OCI-LY1 (cell line): ENCODE measurements at regions not wholly inside any gene's neighbourhood (a gene's known extent, or its start where the extent isn't known, plus 50 kb on each side); places are given as distances from the start of the nearest gene placed in this dataset.

Experiments
- CTCF ChIP-seq: fragments of 200-600 bp; sonication (generic), shearing (Covaris generic); IDR thresholded peaks from 2 replicates; pipeline ENCODE4 v1.5.1; 2017; ENCODE audit warnings: mild to moderate bottlenecking, antibody characterized with exemption, low read length, moderate library complexity, mixed read lengths
- EZH2 ChIP-seq: fragments of 200-600 bp; sonication (generic), shearing (Covaris generic); IDR thresholded peaks from 2 replicates; pipeline ENCODE4 v1.8.0; 2017; ENCODE audit warnings: borderline replicate concordance, mixed run types, mild to moderate bottlenecking, antibody characterized with exemption, low read length, moderate library complexity, mixed read lengths

DNA sequence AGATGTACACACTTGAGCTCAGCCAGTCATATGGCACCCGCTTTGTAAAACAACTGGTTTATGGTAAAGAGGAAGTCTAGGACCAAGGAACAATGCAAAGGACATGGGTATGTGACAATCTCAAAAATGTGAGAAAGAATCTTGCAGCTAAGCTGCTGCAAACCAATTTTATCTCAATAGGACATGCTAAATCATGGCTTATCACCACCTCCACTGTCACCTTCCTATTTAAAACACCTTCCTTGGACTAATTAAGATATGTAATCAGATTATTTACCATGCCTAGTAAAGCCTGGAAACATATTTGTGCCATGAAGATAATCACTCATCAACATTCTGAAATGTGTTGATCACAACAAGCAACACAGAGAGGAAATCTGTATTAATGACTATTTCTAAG, 622.7 kb downstream of the CDH11 start:
- TF ChIP-seq CTCF (no peak), EZH2 (no peak)
